Thoracic aorta (tissue), 2 donors: ENCODE measurements at regions not wholly inside any gene's neighbourhood (a gene's known extent, or its start where the extent isn't known, plus 50 kb on each side); places are given as distances from the start of the nearest gene placed in this dataset.
"Not testable (repeated sequence)": the region's sequence is repeated elsewhere in the genome, so short reads cannot be mapped to it uniquely, and the experiment has no call there.

ENCODE experiments used
- ATAC-seq: fragments of 150-250 bp; one replicate; pipeline ENCODE4 v1.8.0; 2017; ENCODE audit warnings: low read depth; ENCODE audit not compliant: insufficient number of reproducible peaks, low FRiP score
- DNase-seq: peaks from one replicate; pipeline ENCODE4 v3.0.0-alpha.2; 2020; ENCODE audit warnings: low spot score
- H3K27ac ChIP-seq, 2 donors: fragments of 200-600 bp; sonication (generic); 1 replicate in 1 of 2; 2 replicates in 1 of 2; pipeline ENCODE4 v1.5.1; 2016; ENCODE audit warnings: mild to moderate bottlenecking in 2 of 2, moderate library complexity in 2 of 2
- H3K27me3 ChIP-seq: fragments of 200-600 bp; sonication (generic); replicated peaks from 2 replicates; pipeline ENCODE4 v1.6.0; 2016; ENCODE audit warnings: mild to moderate bottlenecking; ENCODE audit not compliant: insufficient read depth
- H3K36me3 ChIP-seq: fragments of 200-600 bp; sonication (generic); one replicate; pipeline ENCODE4 v1.5.1; 2016
- H3K4me1 ChIP-seq, 2 donors: fragments of 200-600 bp; sonication (generic); 1 replicate in 1 of 2; 2 replicates in 1 of 2; pipeline versions ENCODE4 v1.5.1 to v1.6.0; 2016; ENCODE audit warnings: low read depth in 2 of 2, mild to moderate bottlenecking in 1 of 2; ENCODE audit not compliant: control insufficient read depth in 1 of 2
- H3K4me3 ChIP-seq: fragments of 200-600 bp; sonication (generic); 2 replicates; pipeline ENCODE4 v1.5.1; 2016; ENCODE audit warnings: mild to moderate bottlenecking
- H3K9me3 ChIP-seq: fragments of 200-600 bp; sonication (generic); 2 replicates; pipeline ENCODE4 v1.5.1; 2016
- CTCF ChIP-seq: fragments of 200-600 bp; sonication (generic); IDR thresholded peaks from one replicate; pipeline ENCODE4 v1.5.1; 2019; ENCODE audit warnings: antibody characterized with exemption

- no peak for TF ChIP-seq CTCF
- H3K9me3 ChIP-seq, result no peaks in the 10 kb centered on the region
- ATAC-seq (no peak), DNase-seq (no peak)
- no peaks in the 10 kb centered on the region for H3K27me3 ChIP-seq
- no peak overlapping the region for H3K4me3 ChIP-seq
- peak overlapping the region in 1 of 2 donors; percentile 65 for H3K27ac ChIP-seq
- H3K4me1 ChIP-seq, result peaks cover 4 to 5% of the 10 kb centered on the region in 2 donors
- H3K36me3 ChIP-seq, result no peaks in the 10 kb centered on the region
Measured at GRCh38 chr1:117734403-117734802, 128.6 kb downstream of the TENT5C start.

GRCh38 chr1:117735045-117735992 is 129.5 kb downstream of the TENT5C start:
- ATAC-seq, result no peak
- DNase-seq, result no peak
- peak overlapping the region; percentile 30 to 65 for H3K27ac ChIP-seq

GRCh38 chr1:117739504-117739903 is 133.7 kb downstream of the TENT5C start:
- no peaks in the 10 kb centered on the region for H3K27me3 ChIP-seq
- no peaks in the 10 kb centered on the region for H3K36me3 ChIP-seq
- no peak overlapping the region for H3K27ac ChIP-seq
- ATAC-seq (no peak), DNase-seq (no peak)
- TF ChIP-seq CTCF, result no peak
- H3K4me3 ChIP-seq, result no peak overlapping the region
- no peaks in the 10 kb centered on the region for H3K9me3 ChIP-seq
- peaks cover 4 to 10% of the 10 kb centered on the region in 2 donors for H3K4me1 ChIP-seq

More at GRCh38 chr1:117735045-117735992, 129.5 kb downstream of the TENT5C start:
- peak overlapping the region; percentile 67 for H3K4me3 ChIP-seq
- no peaks in the 10 kb centered on the region for H3K36me3 ChIP-seq
- no peaks in the 10 kb centered on the region for H3K9me3 ChIP-seq
- peaks cover 5 to 8% of the 10 kb centered on the region in 2 donors for H3K4me1 ChIP-seq
- no peak for TF ChIP-seq CTCF
- no peaks in the 10 kb centered on the region for H3K27me3 ChIP-seq

GRCh38 chr1:117740496-117740895 is 134.6 kb downstream of the TENT5C start:
- no peak overlapping the region for H3K27ac ChIP-seq
- H3K4me1 ChIP-seq, result peaks cover 0 to 7% of the 10 kb centered on the region in 2 donors
- no peak for DNase-seq
- H3K27me3 ChIP-seq, result no peaks in the 10 kb centered on the region
- no peak for ATAC-seq
- no peaks in the 10 kb centered on the region for H3K9me3 ChIP-seq
- no peak overlapping the region for H3K4me3 ChIP-seq
- TF ChIP-seq CTCF, result no peak
- no peaks in the 10 kb centered on the region for H3K36me3 ChIP-seq

GRCh38 chr1:117746565-117746964 is 140.7 kb downstream of the TENT5C start:
- not testable (repeated sequence) for H3K27me3 ChIP-seq, H3K36me3 ChIP-seq, H3K9me3 ChIP-seq, H3K4me1 ChIP-seq, DNase-seq, ATAC-seq, H3K4me3 ChIP-seq, H3K27ac ChIP-seq
